HG02642 (cell line): ENCODE measurements at regions not wholly inside any gene's neighbourhood (a gene's known extent, or its start where the extent isn't known, plus 50 kb on each side); places are given as distances from the start of the nearest gene placed in this dataset.
A peak's percentile ranks its signal among the peaks of the same experiment; 100 is the strongest.

Source experiments
- ATAC-seq: cut with Tn5 transposase; IDR thresholded peaks from one replicate; pipeline ENCODE4 v1.9.1; 2021; ENCODE audit warnings: mild to moderate bottlenecking; ENCODE audit not compliant: unreplicated experiment, poor library complexity

- no peak for ATAC-seq
Measured at GRCh38 chr13:74361274-74361673, 227.1 kb upstream of the KLF12 start.

DNA sequence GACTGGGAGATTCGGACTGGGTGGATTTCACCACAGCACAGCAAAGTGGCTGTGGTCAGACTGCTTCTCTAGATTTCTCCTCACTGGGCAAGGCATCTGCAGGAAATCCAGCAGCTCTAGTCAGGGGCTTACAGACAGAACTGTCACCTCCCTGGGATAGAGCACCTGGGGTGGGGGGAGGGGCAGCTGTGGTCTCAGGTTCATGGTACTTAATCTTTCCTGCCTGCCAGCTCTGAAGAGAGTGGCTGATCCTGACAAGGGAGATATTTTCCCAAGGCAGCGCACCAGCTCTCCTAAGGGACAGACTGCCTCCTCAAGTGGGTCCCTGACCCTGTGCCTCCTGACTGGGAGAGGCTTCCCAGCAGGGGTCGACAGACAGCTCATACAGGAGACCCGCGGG is 212.8 kb upstream of the KLF12 start:
- no peak for ATAC-seq

- ATAC-seq = no peak
Measured at GRCh38 chr13:74338341-74338740, 204.1 kb upstream of the KLF12 start.

DNA sequence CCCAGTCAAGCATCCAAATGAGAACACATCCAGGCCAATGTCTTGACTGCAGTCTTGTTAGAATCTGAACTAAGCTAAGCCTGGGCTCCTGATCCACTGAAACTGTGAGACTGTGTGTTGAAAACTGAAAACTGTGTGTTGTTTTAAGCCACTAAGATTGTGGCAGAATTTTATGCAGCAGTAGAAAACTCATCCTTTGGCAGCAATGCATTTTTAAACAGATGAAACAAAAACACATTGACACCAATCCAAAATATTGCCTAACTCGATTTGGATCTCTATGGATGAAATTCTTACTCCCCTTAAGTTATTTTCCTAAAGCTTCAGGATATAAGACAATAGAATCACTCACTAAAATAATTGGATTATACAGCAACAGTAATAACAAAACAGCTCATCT is 202.3 kb upstream of the KLF12 start:
- ATAC-seq = no peak

DNA sequence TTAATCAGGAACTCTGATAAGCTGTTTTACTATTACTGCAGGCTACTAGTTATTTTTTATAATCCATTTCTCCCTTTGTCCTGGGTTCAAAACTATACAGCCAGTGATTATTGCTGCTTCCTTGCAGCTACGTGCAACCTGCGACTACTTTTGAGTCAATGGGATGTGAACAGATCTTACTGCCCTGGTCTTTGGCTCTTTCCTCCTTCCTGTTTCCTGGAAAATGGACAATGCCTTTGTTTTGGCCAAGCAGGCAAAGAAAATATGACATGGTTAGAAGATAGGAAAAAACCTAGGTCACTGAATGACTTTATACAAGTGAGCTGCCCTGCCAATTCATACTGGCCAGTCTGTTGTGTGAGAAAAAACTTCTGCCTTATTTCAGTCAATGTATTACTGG is 201.2 kb upstream of the KLF12 start:
- no peak for ATAC-seq

DNA sequence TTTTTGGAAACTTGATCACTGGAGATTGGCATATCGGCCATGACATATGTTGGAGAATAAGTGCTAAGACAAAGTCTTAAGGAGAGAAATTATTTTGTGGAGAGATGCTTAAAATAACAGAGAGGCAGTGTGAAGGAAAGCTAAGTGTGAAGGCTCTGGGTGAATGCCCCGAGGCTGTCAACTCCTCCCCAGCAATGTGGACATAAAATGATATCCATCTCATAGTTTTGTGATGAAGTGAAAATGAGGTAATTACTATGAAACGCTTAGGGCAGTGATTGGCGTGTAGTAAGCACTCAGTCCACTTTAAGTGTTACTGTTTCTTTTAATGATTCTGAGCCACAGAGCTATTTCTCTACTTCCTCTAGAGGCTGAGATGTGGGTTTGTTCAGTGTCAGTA is 195.8 kb upstream of the KLF12 start:
- no peak for ATAC-seq

- ATAC-seq = no peak
Measured at GRCh38 chr13:74325106-74325505, 190.9 kb upstream of the KLF12 start.

GRCh38 chr13:74324338-74324737 is 190.1 kb upstream of the KLF12 start:
- no peak for ATAC-seq

DNA sequence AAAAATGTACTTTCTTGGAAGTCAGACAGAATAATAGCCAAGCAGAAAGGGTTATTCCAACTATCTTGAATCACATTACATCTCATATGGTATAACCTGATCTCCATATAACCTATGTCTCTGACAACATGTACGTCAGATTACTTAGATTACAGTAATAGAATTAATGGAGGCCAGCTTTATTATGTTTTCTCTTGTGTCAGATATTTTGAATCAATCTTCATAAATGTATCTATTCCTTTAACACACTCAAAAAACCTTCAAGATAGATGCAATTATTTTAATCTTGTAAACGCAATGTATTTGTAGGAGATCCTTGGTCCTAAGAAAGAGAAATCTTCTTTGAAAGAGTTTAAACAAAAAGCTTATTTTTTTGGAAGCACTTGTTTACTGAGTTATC is 188.4 kb upstream of the KLF12 start:
- ATAC-seq = no peak

DNA sequence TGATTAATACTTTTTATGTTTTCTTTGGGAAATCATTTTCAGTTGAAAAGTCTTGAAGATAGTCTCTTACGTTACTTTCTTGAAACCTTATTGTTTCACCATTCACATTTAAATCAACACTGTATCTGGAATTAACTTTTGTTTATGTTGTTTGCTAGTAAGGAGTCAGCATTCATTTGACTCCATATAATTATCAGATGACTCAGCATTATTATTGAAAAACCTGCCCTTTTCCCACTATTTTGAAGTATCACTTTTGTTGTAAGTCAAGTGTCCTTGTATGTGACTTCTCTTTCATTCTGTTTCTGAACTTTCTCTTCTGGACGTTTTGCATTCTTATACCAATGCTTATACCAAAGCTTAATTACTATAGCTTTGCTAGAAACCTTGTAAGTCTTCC is 186.1 kb upstream of the KLF12 start:
- no peak for ATAC-seq

- ATAC-seq = no peak
Measured at GRCh38 chr13:74316547-74316946, 182.3 kb upstream of the KLF12 start.

- no peak for ATAC-seq
Measured at GRCh38 chr13:74306496-74306895, 172.3 kb upstream of the KLF12 start.

GRCh38 chr13:74305876-74306275 is 171.7 kb upstream of the KLF12 start:
- ATAC-seq = no peak

DNA sequence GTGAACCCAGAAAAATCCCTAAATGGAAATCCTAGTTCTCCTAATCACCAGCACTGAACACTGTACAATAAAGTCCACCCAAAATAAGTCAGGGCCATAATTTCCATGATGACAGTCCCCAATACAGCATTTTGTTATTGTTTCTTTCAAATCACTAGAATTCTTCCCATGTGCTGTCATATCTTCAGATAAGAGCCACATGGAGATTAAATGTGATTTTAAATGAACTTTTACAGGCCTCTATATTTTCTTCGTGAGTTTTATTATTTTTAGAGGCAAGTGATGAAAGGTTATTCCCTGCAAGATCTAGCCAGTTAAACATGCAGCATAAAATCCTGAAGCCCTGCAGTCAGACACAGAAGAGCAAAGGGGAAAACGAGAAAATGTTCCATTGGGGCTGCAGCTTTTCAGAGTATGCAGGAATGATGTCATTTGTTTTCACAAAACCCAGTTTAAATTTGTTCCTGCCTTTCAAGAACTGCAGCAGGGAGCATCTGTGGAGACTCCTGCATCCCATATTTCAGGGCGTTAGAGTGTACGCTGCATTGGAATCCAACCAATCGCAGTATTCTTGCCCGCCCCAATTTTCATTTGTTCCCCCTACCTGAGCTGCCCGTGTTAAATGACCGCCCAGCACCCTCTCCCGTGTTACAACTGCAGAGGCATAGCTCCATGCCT is 167.2 kb upstream of the KLF12 start:
- no peak for ATAC-seq

DNA sequence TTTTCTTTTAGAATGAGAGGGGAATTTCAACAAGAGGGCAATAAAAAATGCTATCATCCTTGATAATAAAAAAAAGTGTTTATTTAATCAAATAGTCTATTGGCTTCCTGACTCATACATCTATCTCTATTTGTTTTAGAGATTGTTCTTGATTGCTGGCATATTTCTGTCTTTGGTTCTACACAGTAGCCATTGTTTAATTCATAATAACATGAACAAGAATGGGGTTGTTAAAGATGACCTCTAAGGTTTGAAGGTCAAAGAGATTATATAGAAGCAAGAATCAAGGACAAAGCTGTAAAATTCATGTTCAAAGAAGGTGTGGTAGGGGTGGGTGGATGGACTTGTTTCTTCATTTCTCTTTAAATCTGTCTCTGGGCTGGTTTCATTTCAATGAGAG is 166.0 kb upstream of the KLF12 start:
- ATAC-seq = no peak

DNA sequence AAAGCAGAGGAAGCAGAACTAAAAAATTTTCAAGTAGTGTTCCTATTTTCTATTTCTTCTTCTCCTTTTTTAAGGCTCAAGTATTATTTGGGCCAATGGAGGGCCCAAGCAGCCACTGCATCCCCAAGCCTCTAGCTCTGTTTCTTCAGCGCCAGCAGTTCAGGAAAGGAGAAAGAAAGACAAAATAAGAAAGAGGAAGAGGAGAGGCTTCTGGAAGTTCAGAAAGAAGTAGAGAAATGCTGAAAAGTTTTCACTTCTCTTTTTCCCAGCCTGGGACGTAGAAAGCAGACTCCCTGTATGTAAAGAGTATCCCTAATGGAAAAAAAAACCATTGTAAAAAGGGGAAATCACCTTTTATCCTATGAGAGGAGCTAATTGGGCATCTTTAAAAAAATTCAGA is 165.5 kb upstream of the KLF12 start:
- ATAC-seq = no peak

- no peak for ATAC-seq
Measured at GRCh38 chr13:74298923-74299322, 164.7 kb upstream of the KLF12 start.

DNA sequence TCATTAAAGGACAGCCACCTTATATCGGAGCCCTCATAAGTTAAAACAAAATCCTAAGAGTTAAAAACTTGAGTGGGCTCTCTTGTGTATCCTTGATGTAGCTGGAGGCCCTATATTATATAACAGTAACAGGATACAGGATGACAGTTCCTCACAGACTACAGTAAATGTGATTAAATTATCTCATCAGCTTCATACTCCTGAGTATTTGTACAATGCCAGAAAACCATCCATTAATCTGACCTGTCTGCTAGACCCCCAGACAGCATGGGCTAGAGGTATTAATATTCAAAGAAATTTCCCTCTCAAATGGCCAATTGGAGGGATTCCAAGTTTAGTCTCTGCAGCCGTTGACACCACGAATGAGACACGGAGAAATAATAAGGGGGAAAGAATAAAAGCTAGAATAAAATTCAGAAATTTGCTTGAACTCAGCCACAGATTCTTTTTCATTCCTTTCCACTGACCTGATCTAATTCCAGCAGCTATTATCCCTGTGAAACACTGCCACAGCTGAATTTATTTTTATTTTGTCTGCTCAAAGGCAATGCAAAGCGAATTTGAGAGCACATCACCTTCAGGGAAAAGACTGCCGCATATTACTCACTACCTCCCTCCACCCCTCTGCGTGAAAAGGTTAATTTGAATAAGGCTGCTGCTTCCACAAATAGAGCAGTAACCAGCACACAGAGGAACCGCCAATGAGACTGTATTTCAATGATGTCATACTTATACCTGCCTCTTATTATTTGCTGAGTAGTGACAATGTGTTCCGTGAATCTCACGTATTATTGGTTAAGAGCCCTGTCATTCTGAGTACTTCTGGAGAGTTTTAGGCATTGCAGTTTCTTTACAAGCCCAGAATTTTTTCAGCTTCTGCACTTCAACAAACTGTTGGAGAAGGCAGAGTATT is 155.9 kb upstream of the KLF12 start:
- ATAC-seq = peak; percentile 64

DNA sequence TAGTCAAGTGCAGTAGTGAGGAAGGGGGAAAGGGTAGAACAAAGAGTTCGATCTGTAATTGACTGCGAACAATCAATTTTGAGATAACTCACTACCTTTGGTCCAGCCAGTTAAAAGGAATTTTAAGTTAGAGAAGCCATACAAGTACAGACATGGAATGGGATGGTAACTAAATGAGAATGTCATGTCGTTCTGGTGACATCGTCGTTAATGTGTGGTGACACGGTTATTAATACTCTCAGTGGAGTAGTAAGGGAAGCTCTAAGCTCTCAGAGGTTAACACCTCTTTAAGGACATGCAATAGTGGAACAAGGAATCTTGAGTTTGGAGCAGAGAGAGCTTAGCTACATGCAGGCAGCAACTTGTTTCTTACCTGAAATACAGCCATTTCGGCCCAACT is 154.9 kb upstream of the KLF12 start:
- ATAC-seq = no peak

GRCh38 chr13:74288361-74288911 is 154.2 kb upstream of the KLF12 start:
- ATAC-seq = no peak

- ATAC-seq = peak; percentile 43
Measured at GRCh38 chr13:74287724-74288169, 153.5 kb upstream of the KLF12 start.
